ENCODE measurements at regions not wholly inside any gene's neighbourhood (a gene's known extent, or its start where the extent isn't known, plus 50 kb on each side); places are given as distances from the start of the nearest gene placed in this dataset.

- no peak overlapping the region for H3K18ac ChIP-seq (ENCODE audit: insufficient read length, low read depth, low read length)
- no peaks in the 10 kb centered on the region for H3K79me2 ChIP-seq (ENCODE audit: insufficient read depth, low read length)
- no peak overlapping the region for H3K4me2 ChIP-seq (ENCODE audit: insufficient read depth, insufficient read length, low read length)
- Mint-ChIP-seq H3K27ac (no peak overlapping the region), H3K27me3 (ENCODE audit: low read depth) (peaks cover 14% of the 10 kb centered on the region), H3K4me3 (no peak overlapping the region), H3K9me3 (no peaks in the 10 kb centered on the region), H3K36me3 (ENCODE audit: insufficient read depth in 1 of 3, low read depth in 3 of 3) (no peaks in the 10 kb centered on the region), H3K4me1 (peaks cover 27 to 43% of the 10 kb centered on the region in 2 experiments)
- H4K8ac ChIP-seq (replicated peaks; ENCODE audit: insufficient read length, low read depth, low read length) = no peak overlapping the region
- no peak for DNase-seq
- TF ChIP-seq, protein P1, sequence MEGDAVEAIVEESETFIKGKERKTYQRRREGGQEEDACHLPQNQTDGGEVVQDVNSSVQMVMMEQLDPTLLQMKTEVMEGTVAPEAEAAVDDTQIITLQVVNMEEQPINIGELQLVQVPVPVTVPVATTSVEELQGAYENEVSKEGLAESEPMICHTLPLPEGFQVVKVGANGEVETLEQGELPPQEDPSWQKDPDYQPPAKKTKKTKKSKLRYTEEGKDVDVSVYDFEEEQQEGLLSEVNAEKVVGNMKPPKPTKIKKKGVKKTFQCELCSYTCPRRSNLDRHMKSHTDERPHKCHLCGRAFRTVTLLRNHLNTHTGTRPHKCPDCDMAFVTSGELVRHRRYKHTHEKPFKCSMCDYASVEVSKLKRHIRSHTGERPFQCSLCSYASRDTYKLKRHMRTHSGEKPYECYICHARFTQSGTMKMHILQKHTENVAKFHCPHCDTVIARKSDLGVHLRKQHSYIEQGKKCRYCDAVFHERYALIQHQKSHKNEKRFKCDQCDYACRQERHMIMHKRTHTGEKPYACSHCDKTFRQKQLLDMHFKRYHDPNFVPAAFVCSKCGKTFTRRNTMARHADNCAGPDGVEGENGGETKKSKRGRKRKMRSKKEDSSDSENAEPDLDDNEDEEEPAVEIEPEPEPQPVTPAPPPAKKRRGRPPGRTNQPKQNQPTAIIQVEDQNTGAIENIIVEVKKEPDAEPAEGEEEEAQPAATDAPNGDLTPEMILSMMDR (conservative IDR thresholded peaks at IDR 0.05) = no peak
- H3K79me1 ChIP-seq (ENCODE audit: insufficient read depth, low read depth, low read length, poor library complexity, severe bottlenecking) = no peaks in the 10 kb centered on the region
- H2AK5ac ChIP-seq (ENCODE audit: insufficient read length, low read length) = no peak overlapping the region
- no peak overlapping the region for H2AFZ ChIP-seq (ENCODE audit: low read length)
- H4K5ac ChIP-seq (ENCODE audit: insufficient read length, low read depth, low read length) = no peak overlapping the region
- no peaks in the 10 kb centered on the region for H3K9me3 ChIP-seq (ENCODE audit: control insufficient read depth, low read depth, low read length)
- no CpG with 5 or more reads among the region's 10 CpGs for WGBS (ENCODE audit: extremely low coverage, insufficient read length, low lambda C conversion rate)
- no peak overlapping the region for H3K27ac ChIP-seq (ENCODE audit: insufficient read length, low read depth, low read length)
- no peak overlapping the region for H2BK20ac ChIP-seq (ENCODE audit: low read depth, low read length, poor library complexity, severe bottlenecking)
- H4K20me1 ChIP-seq (ENCODE audit: control insufficient read depth, insufficient read depth, insufficient read length) = no peaks in the 10 kb centered on the region
- H3K23ac ChIP-seq (ENCODE audit: insufficient read length, low read depth, low read length) = no peak overlapping the region
- H3K4me1 ChIP-seq (ENCODE audit: insufficient read depth, low read length) = peaks cover 2% of the 10 kb centered on the region; the same call in 1 of the 2 replicates
- H3K14ac ChIP-seq (ENCODE audit: insufficient read depth, low read length) = no peak overlapping the region
- no peak overlapping the region for H2BK120ac ChIP-seq (ENCODE audit: low read depth, low read length, poor library complexity, severe bottlenecking)
- no peak overlapping the region for H3T11ph ChIP-seq (ENCODE audit: low read length)
- H3K23me2 ChIP-seq (ENCODE audit: insufficient read length, low read depth, low read length, poor library complexity, severe bottlenecking) = no peaks in the 10 kb centered on the region
- no peak overlapping the region for H2BK5ac ChIP-seq (ENCODE audit: insufficient read length, low read length)
- no peaks in the 10 kb centered on the region; the same call in 1 of the 2 replicates for H3K27me3 ChIP-seq (ENCODE audit: insufficient read depth, low read length)
- H2BK15ac ChIP-seq (ENCODE audit: low read depth, low read length) = no peak overlapping the region
- no peak overlapping the region for H3K4ac ChIP-seq (ENCODE audit: low read depth, low read length)
- H3K9ac ChIP-seq (ENCODE audit: extremely low read depth, insufficient read length, low read length) = no peak overlapping the region
- H2BK12ac ChIP-seq (ENCODE audit: insufficient read length, low read depth, low read length) = no peak overlapping the region
- no peak overlapping the region for H3K56ac ChIP-seq (ENCODE audit: insufficient read length, low read depth, low read length)
- H4K91ac ChIP-seq (ENCODE audit: insufficient read length, low read depth, low read length) = no peak overlapping the region
Observed at GRCh38 chr11:76282811-76283595, 76.7 kb upstream of the WNT11 start.

All from H9 (cell line).